HG02642 (cell line): ENCODE measurements at regions not wholly inside any gene's neighbourhood (a gene's known extent, or its start where the extent isn't known, plus 50 kb on each side); places are given as distances from the start of the nearest gene placed in this dataset.

Experiments
- ATAC-seq: cut with Tn5 transposase; IDR thresholded peaks from one replicate; pipeline ENCODE4 v1.9.1; 2021; ENCODE audit warnings: mild to moderate bottlenecking; ENCODE audit not compliant: unreplicated experiment, poor library complexity

DNA sequence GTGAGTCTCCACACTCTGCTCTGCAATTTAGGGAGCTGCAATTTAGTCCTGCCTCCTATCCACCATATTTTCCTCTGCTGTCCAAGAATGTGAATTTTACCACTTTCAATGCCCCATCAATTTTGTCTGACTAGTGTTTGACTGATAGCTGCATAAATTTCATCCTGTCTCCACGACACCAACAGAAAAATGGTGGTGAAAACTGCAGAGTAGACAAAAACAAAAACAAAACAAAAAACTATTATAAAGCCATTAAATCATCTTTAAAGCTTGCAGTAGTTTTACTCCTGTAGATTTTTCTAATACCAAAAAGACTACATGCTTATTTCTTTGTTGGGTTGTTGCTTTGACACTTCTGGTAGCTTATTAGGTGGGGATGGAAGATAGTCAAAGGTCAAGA, 322.0 kb downstream of the PAX1 start:
- no peak for ATAC-seq

- ATAC-seq, result no peak
Measured at GRCh38 chr20:22020201-22020600, 314.7 kb downstream of the PAX1 start.

- ATAC-seq, result no peak
Measured at GRCh38 chr20:22008456-22008855, 303.0 kb downstream of the PAX1 start.

DNA sequence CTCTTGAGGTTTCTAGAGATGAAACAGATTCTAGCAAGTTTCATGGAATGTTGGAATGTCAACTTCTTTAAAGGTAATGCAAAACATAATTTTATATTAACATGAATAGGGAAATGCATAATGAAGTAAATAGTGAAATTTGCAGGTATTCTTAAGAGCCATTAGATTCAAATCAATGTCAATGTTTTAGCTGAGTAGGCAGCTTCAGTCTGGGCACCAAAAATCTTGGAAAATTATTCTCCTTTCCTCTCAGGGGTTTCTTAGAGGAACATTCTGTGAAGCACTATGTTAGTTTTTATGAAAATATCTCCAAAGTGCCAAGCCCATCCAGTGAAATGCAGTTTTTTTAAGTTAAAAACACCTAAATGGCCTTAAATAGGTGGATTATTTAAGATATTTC, 300.8 kb downstream of the PAX1 start:
- ATAC-seq, result no peak

DNA sequence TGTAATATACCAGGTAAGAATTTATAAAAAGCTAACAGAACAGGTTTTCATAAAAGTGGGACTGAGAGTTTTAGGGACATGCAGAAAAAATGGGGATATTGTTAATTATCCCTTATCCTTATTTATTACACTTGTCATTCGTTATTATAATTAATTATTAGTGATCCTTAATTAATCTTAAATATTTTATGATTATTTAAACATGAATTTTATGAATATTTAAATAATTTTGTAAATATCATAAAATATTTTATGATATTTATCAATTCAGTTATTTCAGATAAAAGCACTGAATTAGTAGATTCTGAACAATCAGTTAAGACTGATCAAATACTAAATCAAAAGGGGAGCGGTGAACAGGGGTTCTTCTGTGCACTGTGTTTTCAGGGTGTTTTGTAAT, 300.1 kb downstream of the PAX1 start:
- ATAC-seq, result no peak

DNA sequence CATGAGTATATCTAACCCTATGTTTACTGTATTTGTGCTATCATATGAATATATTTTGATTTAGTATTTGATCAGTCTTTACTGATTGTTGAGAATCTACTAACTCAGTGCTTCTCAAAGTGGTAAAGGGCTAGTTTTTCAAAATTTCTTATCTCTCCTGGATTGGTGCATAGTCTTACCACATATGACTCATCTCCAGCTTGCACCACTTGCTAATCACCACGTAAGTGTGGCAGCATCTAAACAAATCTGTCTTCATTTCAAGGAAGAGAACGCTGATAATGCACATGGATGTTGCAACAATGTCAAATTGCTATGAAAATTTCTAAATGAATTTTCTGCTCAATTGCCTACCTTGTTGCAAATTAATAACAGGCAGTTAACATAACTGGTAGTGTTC, 299.5 kb downstream of the PAX1 start:
- ATAC-seq, result no peak

DNA sequence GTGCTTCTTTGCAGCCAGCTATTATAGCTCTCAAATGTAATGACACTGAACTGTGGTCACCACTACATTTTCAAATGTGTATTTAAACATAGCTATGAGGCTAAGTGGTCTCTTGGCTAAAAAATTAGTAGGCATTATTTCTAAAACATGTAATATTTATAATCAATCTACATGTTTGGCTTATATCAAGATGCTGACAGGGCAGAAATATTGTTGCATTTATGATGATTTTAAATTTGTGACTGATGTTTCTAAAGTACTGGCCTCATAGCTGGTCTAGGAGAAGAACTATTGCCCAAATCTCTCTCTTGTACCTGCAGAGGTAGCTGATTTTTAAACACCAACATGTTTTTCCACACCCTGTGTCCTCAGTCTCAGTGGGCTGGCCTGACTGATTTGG, 298.2 kb downstream of the PAX1 start:
- ATAC-seq, result no peak

GRCh38 chr20:22001886-22002285, 296.4 kb downstream of the PAX1 start:
- ATAC-seq, result no peak

GRCh38 chr20:21995461-21995860, 290.0 kb downstream of the PAX1 start:
- no peak for ATAC-seq

- no peak for ATAC-seq
Measured at GRCh38 chr20:21994203-21994602, 288.7 kb downstream of the PAX1 start.

DNA sequence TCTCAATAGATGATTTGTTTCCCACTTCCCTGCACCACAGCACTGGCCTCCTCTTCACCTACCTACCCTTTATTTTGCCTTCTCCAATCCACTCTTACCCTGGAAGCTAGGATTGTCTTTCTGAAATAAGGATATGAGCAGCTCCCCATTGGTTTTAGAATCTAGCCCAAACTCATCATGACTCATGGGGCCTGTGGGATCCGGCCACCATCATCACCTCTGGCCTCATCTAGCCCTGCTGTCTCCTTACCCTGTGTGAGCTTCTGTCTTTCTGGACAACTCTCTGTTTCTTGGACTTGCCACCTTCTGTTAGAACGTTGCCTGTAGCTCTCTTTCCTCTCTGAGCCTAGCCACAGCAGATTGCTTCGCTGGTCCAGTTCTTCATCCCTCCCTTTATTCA, 277.1 kb downstream of the PAX1 start:
- ATAC-seq, result no peak

DNA sequence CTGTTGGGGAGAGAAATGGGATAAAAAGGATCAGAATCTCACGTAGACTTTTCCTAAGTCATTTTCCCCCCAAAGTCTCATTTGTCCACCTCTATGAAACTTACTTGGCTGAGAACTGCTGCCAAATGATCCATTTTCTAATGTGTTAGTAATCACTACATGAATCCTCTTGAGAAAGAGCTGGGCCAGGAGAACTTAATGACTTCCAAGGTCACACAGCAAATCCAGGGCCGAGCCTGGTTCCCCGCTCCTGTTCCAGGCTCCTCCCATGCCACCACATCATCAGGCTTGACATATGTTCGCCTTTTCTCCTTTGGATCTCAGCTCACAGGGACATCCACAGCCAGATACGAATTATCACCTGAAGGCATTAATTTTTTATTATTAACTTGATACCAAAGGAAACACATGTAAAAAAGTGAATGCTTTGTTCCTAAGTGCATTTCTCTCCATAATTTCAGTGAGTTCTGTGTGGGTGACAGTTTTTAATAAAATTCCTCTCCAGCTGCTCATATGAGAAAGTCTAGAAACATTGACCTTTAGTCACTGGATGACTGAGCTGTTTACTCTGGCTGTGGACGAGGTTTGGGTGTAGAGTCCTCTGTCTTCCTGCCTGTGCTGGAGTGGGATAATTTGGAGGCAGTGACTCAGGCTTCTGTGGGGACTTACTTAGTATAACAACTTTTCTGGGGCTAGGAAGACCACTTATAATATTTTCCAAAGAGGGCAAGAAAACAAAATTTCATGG, 276.3 kb downstream of the PAX1 start:
- no peak for ATAC-seq

DNA sequence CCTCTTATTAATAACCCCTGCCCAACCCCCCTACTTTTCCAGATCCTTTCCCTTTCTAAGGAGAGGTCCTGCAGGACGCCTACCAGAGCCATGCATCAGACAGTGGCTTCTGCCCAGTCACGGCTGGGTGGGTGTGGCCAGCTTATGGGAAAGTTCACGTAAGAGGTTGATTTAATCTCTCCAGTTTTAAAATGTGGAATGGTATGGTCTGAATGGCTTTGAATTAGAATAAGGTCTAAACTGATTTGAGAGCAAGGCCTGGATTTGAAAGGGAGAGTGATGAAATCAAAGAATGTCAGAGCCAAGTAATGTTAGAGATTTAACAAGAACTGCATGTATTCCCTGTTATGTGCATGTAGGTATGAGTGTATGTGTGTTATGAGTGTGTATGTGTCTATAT, 275.7 kb downstream of the PAX1 start:
- no peak for ATAC-seq

DNA sequence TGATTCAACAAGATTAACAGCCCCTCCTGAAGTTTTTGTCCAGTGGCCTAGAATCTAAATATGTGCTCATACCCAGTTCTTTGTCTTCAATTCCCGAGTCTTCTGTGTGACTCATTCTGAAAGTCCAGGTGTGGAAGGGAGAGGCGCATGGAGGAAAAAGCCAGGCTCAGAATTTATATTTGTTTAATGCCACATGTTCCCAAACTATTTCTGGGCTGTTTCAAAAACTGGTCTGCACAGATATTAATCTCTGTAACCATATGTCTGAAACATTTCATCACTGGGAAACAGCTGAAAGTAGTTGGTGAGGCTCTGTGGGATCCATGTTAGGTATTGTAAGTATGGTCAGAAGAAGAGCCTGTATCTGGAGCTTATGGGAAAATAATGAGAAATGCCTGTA, 266.0 kb downstream of the PAX1 start:
- ATAC-seq, result no peak

- ATAC-seq, result no peak
Measured at GRCh38 chr20:21968486-21968885, 263.0 kb downstream of the PAX1 start.

DNA sequence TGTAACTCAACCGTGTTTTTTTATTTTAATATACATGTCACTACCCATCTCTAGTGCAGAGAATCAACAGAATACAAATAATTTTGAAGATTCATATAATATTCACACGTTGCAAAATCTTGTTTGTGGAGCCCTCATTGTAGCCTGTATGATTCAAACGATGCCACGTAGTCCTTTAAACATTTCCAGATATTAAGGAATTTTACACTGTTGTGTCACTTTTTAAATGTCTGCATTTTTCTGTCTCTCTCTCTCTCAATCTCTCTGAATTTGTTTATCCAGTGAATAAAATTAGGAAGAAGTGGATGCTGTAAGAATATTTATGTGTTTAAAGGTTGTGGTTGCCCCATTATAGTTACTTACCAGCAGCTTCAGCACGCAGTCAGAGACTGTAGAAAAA, 262.0 kb downstream of the PAX1 start:
- ATAC-seq, result no peak

GRCh38 chr20:21956591-21956990, 251.1 kb downstream of the PAX1 start:
- ATAC-seq, result no peak

DNA sequence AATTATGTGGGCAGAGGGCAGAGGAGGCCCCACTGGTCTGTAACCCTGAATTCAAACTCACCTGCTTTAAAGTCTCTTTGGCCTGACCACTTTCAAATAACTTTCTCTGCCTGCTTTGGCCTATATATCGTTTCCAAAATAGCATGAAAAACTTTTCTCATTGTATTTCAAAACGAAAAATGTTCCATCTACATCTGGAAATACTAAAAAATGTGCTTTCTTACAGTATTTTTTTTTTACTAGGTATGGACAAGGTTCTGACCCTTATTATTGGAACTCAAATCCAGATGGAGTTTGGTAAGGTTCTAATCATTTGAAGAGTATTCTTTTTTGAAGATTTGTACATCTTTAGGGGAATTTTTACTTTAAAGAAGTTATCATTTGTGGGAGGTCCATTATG, 241.9 kb downstream of the PAX1 start:
- ATAC-seq, result no peak

GRCh38 chr20:21944227-21944626, 238.8 kb downstream of the PAX1 start:
- ATAC-seq, result no peak

GRCh38 chr20:21941941-21942805, 236.7 kb downstream of the PAX1 start:
- no peak for ATAC-seq

DNA sequence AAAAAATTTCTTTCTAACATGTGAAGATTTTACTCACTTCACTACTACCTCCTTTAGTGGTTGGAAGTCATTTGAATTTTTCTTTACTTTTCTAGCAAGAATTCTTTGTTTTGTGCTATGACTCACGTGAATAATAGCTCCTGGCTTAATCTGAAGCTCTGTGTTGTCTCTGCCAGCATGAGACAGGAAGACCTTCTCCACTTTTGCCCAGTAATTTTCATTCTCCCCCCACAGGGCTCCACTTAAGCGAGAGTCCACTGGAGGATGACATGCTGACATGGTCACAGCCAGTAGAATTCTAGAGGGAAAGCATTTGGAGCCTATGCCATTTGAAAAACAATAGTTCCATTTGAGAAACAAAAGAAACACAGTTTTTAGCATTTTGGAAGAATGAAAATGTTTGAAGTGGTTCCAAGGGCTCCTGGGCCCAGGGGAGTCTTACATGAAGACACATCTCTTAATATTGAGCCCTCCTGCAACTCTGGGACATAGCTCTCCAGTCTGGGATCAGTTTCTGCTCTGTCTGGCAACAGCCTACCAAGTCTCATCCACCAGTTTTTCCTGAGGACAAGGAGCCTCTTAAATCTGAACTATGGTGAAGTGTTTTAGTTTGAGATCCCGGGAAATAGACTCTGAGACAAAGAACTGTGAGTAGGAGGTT, 231.4 kb downstream of the PAX1 start:
- no peak for ATAC-seq
